IMR-90 (cell line): ENCODE measurements at regions not wholly inside any gene's neighbourhood (a gene's known extent, or its start where the extent isn't known, plus 50 kb on each side); places are given as distances from the start of the nearest gene placed in this dataset.

Experiments
- ATAC-seq: fragments of 200-7000 bp; cut with Tn5 transposase; 2 replicates; pipeline ENCODE4 v1.9.1; 2020; ENCODE audit warnings: low read depth, mild to moderate bottlenecking, moderate library complexity
- BruUV-seq: library from RNA; stranded (reverse); fragments of 400-500 nt; replicated peaks from 2 replicates; lab custom pipeline; 2021; lab: Mats Ljungman, UMichigan
- CTCF ChIA-PET: fragments of 300-600 bp; formaldehyde crosslinking; extraction: SDS; loops from one replicate; lab custom pipeline; 2021; ENCODE audit warnings: antibody characterized with exemption; lab: Yijun Ruan, JAX
- POLR2A ChIA-PET: fragments of 300-600 bp; sonication (Branson Sonifier 250); formaldehyde crosslinking; loops from one replicate; lab custom pipeline; 2022; ENCODE audit warnings: antibody characterized with exemption; ENCODE audit not compliant: unreplicated experiment; lab: Charles Lee
- DNase-seq: peaks from one replicate; pipeline ENCODE4 v3.0.0; 2013
- H2AFZ ChIP-seq: replicated peaks from 2 replicates; pipeline ENCODE3; 2013; ENCODE audit warnings: low read length, mild to moderate bottlenecking; ENCODE audit not compliant: poor library complexity
- H2AK5ac ChIP-seq: 2 replicates; pipeline ENCODE4 v1.6.1; 2013; ENCODE audit warnings: low read depth, low read length, inconsistent platforms
- H2AK9ac ChIP-seq: replicated peaks from 2 replicates; pipeline ENCODE3; 2013; ENCODE audit warnings: mild to moderate bottlenecking, low read depth, low read length, moderate library complexity; ENCODE audit not compliant: poor library complexity
- H2BK120ac ChIP-seq: 2 replicates; pipeline ENCODE4 v1.6.1; 2013; ENCODE audit warnings: low read depth, low read length, inconsistent platforms
- H2BK15ac ChIP-seq: 3 replicates; pipeline ENCODE4 v1.6.1; 2013; ENCODE audit warnings: low read depth, low read length, inconsistent platforms
- H2BK20ac ChIP-seq: 2 replicates; pipeline ENCODE4 v1.6.1; 2013; ENCODE audit warnings: low read depth, mild to moderate bottlenecking, inconsistent platforms, low read length, moderate library complexity
- H2BK5ac ChIP-seq: 2 replicates; pipeline ENCODE4 v1.6.1; 2013; ENCODE audit warnings: mild to moderate bottlenecking, low read depth, low read length, inconsistent platforms; ENCODE audit not compliant: poor library complexity, severe bottlenecking
- H3K14ac ChIP-seq: replicated peaks from 2 replicates; pipeline ENCODE4 v1.6.1; 2013; ENCODE audit warnings: low read depth, low read length, inconsistent platforms
- H3K18ac ChIP-seq: 2 replicates; pipeline ENCODE4 v1.6.1; 2013; ENCODE audit warnings: low read depth, low read length, control low read depth
- H3K23ac ChIP-seq: 2 replicates; pipeline ENCODE4 v1.6.1; 2013; ENCODE audit warnings: low read depth, low read length, inconsistent platforms
- H3K27ac ChIP-seq: 2 replicates; pipeline ENCODE4 v1.5.1; 2013; ENCODE audit warnings: mild to moderate bottlenecking, control low read depth, low read length; ENCODE audit not compliant: insufficient read depth
- H3K27me3 ChIP-seq: 2 replicates; pipeline ENCODE4 v1.6.1; 2013; ENCODE audit warnings: low read length; ENCODE audit not compliant: control insufficient read depth, insufficient read depth
- H3K36me3 ChIP-seq: 2 replicates; pipeline ENCODE4 v1.6.1; 2013; ENCODE audit warnings: low read length, mixed read lengths; ENCODE audit not compliant: control insufficient read depth, insufficient read depth
- H3K4ac ChIP-seq: 2 replicates; pipeline ENCODE4 v1.6.1; 2013; ENCODE audit warnings: low read depth, low read length, inconsistent platforms
- H3K4me1 ChIP-seq: 2 replicates; pipeline ENCODE4 v1.6.1; 2013; ENCODE audit warnings: low read length, mixed read lengths; ENCODE audit not compliant: control insufficient read depth, insufficient read depth
- H3K4me2 ChIP-seq: 2 replicates; pipeline ENCODE4 v1.6.1; 2013; ENCODE audit warnings: low read depth, mild to moderate bottlenecking, control low read depth, low read length, moderate library complexity
- H3K4me3 ChIP-seq: 2 replicates; pipeline ENCODE4 v1.5.1; 2013; ENCODE audit warnings: low read depth, mild to moderate bottlenecking, control low read depth, low read length, moderate library complexity; ENCODE audit not compliant: insufficient read depth
- H3K56ac ChIP-seq: 2 replicates; pipeline ENCODE4 v1.6.1; 2013; ENCODE audit warnings: low read length, inconsistent platforms; ENCODE audit not compliant: insufficient read depth; ENCODE audit errors: extremely low read depth
- H3K79me1 ChIP-seq, 2 experiments: 2 replicates each; pipeline ENCODE4 v1.6.1; 2013; ENCODE audit warnings: low read length in 2 of 2, inconsistent platforms in 1 of 2, low read depth in 1 of 2
- H3K9ac ChIP-seq: 2 replicates; pipeline ENCODE4 v1.6.1; 2013; ENCODE audit warnings: low read depth, low read length, control low read depth
- H3K9me1 ChIP-seq: 2 replicates; pipeline ENCODE4 v1.6.1; 2013; ENCODE audit warnings: low read length, inconsistent platforms; ENCODE audit not compliant: insufficient read depth
- H3K9me3 ChIP-seq: 2 replicates; pipeline ENCODE4 v1.6.1; 2013; ENCODE audit warnings: low read length; ENCODE audit not compliant: control insufficient read depth, insufficient read depth
- H4K20me1 ChIP-seq: 2 replicates; pipeline ENCODE4 v1.6.1; 2013; ENCODE audit warnings: low read length, inconsistent platforms; ENCODE audit not compliant: insufficient read depth
- H4K5ac ChIP-seq: 2 replicates; pipeline ENCODE4 v1.6.1; 2013; ENCODE audit warnings: mild to moderate bottlenecking, low read depth, low read length, control low read depth
- H4K8ac ChIP-seq, 2 experiments: 2 replicates each; pipeline ENCODE4 v1.6.1; 2013; ENCODE audit warnings: low read depth in 2 of 2, low read length in 2 of 2, control low read depth in 1 of 2, inconsistent platforms in 1 of 2
- H4K91ac ChIP-seq: 2 replicates; pipeline ENCODE4 v1.6.1; 2013; ENCODE audit warnings: low read depth, low read length, inconsistent platforms; ENCODE audit not compliant: insufficient read depth
- RAD21 ChIP-seq: IDR thresholded peaks from 2 replicates; pipeline ENCODE4 v1.6.1; 2012; ENCODE audit warnings: low read length, improper control_type of control experiment
- WGBS, 2 experiments: methylation state at CpG; one replicate each; pipeline versions ENCODE4 v1.1.5 to v1.1.7; 2013; ENCODE audit warnings: missing lambda C conversion rate in 2 of 2; ENCODE audit not compliant: insufficient read length in 1 of 2; ENCODE audit errors: extremely low coverage in 2 of 2; 5-methylcytosine and 5-hydroxymethylcytosine counted together
- dilution Hi-C: fragments of 300-500 bp; cut with HindIII; formaldehyde crosslinking; loops from one replicate; pipeline ENCODE4 v1.14.3; 2018; ENCODE audit warnings: low sequenced_read_pairs; ENCODE audit not compliant: unreplicated experiment
- in situ Hi-C: fragments of 300-500 bp; cut with MboI; formaldehyde crosslinking; loops from 3 replicates; pipeline ENCODE4 v1.14.3; 2019; ENCODE audit warnings: low sequenced_read_pairs, inconsistent platforms, mixed read lengths
- intact Hi-C: fragments of 100-400 bp; cut with micrococcal nuclease; formaldehyde crosslinking; loops from 2 replicates; pipeline ENCODE4 v1.10.0; 2022

- dilution Hi-C loops (no loop called here), intact Hi-C loops (no loop called here), in situ Hi-C loops (no loop called here)
- no peak overlapping the region for H3K27ac ChIP-seq
- POLR2A ChIA-PET, result no interaction called here
- no peaks in the 10 kb centered on the region for H3K36me3 ChIP-seq
- no peak overlapping the region for H4K91ac ChIP-seq
- no peak overlapping the region for H2BK15ac ChIP-seq
- no peak overlapping the region for H2AK9ac ChIP-seq
- no peak overlapping the region for H2AK5ac ChIP-seq
- H2BK20ac ChIP-seq, result no peak overlapping the region
- no TSS peak for BruUV-seq
- WGBS, 2 experiments, result no CpG with 5 or more reads among the region's 3 CpGs
- H4K20me1 ChIP-seq, result no peaks in the 10 kb centered on the region
- H3K4me2 ChIP-seq, result no peak overlapping the region
- no peak for DNase-seq
- H3K9ac ChIP-seq, result no peak overlapping the region
- no peak overlapping the region for H3K18ac ChIP-seq
- no peaks in the 10 kb centered on the region for H3K4me1 ChIP-seq
- no peak for ATAC-seq
- H3K9me1 ChIP-seq, result no peaks in the 10 kb centered on the region
- H3K27me3 ChIP-seq, result no peaks in the 10 kb centered on the region
- no peak overlapping the region for H3K4me3 ChIP-seq
- no peak overlapping the region for H3K23ac ChIP-seq
- H2AFZ ChIP-seq, result no peak overlapping the region
- no peaks in the 10 kb centered on the region for H3K79me1 ChIP-seq
- H2BK5ac ChIP-seq, result no peak overlapping the region
- no peaks in the 10 kb centered on the region; the same call in 1 of the 2 replicates for H3K9me3 ChIP-seq
- no peak for TF ChIP-seq RAD21
- no peak overlapping the region for H4K8ac ChIP-seq
- no peak overlapping the region for H3K14ac ChIP-seq
- H3K56ac ChIP-seq, result no peak overlapping the region
- no peak overlapping the region for H2BK120ac ChIP-seq
- CTCF ChIA-PET, result no interaction called here
- H3K4ac ChIP-seq, result no peak overlapping the region
- no peak overlapping the region for H4K5ac ChIP-seq
Measured at GRCh38 chr11:39205236-39205995, 2254.0 kb downstream of the LRRC4C start.
